Colon (tissue), 2 donors: ENCODE measurements at regions not wholly inside any gene's neighbourhood (a gene's known extent, or its start where the extent isn't known, plus 50 kb on each side); places are given as distances from the start of the nearest gene placed in this dataset.

Experiments
- FAIRE-seq: peaks from 2 replicates; lab custom pipeline; 2012; peaks lifted over from hg19 to GRCh38; lab: Jason Lieb, UNC
- donor health status: control.
- donor health status: control.

DNA sequence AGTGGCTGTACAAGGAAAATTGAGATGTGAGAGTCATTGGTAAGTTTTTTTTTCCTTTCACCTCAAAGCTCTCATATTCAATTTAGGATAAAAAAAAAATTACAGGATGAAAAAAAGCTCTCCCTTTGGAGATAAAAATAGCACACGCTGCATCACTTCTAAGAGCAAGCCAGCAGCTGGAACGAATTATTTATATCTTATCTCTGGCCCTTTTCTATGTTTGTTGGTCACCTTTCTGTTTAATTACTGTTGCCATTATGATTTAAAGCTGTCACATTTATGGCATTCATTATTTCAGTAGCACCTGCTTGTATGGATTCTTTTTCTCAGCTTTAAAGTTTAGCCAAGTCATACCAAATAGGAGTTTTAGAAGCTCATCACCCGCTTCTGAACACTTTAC lies 171.6 kb upstream of the PDZRN3 start:
- no peak for FAIRE-seq

DNA sequence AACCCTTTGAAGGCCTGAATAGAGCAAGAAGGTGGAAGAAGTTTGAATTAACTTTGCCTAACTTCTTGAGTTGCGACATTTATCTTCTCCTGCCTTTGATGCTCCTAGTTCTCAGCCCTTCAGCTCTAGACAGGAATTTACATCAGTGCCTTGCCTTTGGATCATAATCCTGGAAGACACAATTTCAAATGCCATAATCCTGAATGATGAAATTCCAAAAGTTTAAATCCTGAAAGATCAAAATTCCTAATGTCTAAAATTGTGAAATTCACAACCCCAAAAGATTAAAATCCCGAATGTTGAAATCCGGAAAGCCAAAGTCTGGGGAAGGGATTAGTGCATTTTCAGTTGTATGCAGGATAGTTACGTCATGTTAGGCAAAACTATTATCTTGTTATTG lies 166.6 kb upstream of the PDZRN3 start:
- FAIRE-seq: no peak

DNA sequence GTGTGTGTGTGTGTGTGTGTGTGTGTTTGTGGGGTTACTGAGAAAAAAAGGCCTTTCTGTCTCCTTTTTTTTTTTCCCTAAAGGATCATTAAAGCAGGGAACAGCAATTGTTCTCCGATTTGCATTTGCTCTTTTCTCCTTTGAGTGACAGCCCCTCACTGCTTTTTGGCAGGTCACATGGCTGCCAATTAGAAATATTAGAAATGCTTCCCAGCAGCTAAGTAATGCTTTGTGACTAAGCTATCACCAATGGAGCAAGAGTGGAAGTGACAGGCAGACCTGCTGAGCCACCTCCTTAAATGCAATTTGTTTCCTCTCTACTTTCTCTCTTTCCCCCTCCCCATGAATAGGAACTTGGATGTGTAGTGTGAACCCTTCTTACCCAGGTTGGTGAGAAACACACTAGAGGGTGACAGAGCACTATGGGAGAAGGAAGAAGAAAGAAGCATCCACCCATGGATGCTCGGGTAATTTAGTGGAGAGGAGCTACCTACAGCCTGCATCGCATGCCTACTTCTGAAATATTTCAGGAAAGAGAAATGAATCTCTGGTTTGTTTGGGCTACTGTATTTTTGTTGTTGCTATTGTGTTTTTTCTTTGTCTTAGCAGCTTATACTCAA lies 165.2 kb upstream of the PDZRN3 start:
- FAIRE-seq: no peak

DNA sequence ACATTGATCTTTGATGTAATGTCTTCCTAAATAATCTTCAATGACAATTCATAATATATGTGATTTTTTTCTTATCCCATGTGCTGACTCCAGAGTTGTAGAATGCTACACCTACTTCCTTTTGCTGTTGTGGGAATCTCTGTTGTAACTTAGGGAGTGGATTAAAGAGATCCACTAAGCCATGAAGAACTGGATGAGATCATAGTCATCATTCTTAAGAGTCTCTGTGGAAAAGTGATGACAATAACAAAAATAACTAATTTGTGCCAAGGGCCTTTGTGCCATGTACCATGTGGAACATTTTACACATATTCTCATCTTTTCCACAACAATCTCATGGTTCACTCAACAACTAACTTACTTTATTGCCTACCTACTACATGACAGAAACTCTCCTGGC lies 162.9 kb upstream of the PDZRN3 start:
- FAIRE-seq: no peak

DNA sequence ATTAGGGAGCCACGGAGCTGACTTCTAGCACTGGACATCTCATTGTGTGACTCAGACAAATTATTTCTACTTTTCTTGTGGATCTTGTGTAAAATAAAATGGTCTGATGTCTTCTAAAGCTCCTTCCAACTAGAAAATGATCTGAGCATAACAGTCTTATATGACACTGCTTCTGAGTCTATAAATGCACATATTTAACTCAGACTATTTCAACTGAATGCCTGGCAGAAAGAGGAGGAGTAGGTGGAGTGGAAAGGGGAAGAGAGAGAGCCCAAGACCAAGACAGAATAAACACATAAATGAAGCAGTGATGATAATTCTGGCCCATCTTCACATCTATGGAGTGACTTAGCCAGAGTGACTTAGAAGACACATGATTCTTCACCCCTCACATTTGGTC lies 162.3 kb upstream of the PDZRN3 start:
- FAIRE-seq: no peak

DNA sequence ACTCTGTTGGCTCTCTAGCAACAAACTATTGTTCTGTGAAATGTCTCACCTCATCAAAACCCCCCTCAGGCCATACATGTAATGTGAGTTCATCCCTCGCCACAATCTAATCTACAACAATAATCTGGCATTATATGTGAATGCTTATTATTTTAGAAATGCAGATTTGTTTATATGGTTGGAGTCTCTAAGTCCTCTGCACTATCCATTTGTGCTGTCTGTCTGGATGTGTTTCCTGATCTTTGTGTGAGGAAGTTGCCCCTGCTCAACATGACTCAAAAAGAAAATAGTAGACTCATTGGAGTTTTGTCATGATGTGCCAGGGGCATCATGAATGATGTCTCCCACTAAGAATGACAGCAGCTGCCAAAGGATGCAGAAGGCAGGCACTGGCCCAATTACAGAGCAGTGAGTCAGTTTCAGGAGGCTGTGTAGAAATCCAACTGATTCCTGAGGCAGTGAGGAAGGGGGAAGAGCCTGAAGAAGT lies 161.6 kb upstream of the PDZRN3 start:
- no peak for FAIRE-seq

DNA sequence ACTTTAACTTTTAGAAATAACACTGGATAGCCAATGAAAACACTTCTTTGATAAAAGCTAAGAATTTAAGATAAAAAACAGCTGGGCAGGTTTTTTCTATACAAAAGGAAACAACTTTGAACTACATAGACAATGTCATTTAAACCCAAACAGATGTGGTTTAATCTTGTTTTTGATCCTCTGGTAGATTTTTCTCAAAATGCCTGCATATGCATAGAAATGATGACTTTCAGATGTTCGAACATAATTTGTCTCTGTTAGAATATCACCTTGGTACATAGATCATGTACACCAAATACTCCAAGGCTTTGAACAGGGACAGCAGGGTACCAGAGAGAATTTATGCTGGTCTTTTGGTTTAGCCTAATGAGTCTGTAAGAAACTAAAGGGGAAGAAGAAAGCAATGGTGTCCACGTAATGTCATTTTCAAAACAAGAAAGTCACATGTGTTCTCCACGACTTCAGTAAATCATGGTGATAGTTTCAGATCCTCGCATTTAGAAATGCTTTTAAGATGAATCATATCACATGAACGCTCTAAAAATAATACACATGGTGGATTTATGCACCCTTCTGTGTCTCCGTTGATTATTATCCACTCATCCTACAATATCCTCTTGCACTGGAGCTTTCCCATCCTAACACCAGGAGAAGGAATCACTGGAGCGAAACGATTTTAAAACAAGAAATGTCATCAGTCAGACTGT lies 160.1 kb upstream of the PDZRN3 start:
- FAIRE-seq: no peak

DNA sequence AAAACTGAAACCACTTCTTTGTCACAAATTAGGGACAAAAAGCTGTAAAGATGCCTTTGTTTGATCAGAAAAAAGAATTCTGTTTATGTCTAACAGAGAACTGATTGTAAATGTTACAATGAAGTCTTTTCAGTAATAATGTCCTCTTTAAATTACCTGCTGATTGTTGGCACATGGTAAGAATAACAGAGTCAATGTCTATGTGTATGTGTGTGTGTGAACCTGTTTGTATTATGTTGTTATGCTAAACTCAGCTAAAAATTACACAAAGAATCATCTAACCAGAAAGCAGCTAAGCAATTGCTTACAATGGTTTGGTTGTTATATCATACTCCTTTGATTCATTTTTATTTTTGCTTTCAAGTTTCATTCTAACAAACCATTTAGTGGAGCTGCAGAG lies 159.1 kb upstream of the PDZRN3 start:
- FAIRE-seq: no peak

DNA sequence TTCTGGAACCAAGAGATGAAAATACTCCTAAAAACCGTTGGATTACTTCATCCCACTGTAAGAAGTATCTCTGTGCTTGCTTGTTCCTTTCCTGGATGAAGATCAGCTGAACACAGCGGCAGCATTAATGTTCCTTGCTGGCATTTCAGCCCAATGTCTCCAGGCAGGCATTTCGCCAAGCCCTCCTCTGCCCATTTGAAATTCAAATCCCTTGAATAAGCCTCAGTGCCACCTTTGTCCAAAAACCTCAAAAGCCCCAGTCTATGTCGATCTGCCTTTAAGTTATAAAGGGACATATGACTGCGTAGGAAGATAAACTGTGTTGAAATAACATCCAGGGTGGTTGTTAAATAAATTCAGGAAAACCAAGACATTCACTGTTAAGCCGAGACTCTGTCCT lies 156.8 kb upstream of the PDZRN3 start:
- FAIRE-seq: no peak

DNA sequence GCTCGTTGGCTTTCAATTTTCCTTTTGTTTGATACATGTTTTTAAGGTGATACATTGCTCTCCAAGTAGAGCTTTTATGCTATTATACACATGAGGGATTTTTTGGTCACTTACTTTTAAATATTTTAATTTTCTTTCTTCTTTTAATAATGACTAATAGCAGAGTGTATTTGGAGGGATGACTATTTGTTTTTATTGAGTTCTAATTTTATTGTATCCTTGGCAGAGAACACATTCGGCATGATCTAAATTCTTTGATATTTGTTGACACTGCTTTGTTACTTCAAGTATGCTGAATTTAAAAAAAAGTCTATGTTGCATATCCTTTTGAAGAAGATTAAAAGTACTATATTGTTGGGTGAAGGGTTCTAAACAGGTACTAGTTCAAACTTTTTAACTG lies 149.9 kb upstream of the PDZRN3 start:
- FAIRE-seq: no peak

DNA sequence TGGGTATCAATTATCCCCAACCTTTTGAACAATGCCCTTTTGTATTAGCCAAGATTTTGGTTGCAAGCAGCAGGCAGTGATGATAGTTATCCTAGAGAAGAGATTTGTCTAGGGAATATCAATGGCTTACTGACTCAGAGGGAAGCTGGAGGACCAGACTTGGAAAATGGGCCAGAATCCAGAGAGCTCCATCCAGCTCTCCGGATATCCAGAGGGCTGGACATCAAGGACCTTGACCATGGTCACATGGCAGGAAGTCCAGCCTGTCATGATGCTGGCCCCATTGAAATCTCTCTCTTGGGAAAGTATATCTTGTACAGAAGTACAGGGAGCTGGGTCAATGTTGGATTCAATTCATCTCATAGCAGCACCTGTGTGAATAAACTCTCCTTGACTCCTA lies 148.5 kb upstream of the PDZRN3 start:
- no peak for FAIRE-seq

DNA sequence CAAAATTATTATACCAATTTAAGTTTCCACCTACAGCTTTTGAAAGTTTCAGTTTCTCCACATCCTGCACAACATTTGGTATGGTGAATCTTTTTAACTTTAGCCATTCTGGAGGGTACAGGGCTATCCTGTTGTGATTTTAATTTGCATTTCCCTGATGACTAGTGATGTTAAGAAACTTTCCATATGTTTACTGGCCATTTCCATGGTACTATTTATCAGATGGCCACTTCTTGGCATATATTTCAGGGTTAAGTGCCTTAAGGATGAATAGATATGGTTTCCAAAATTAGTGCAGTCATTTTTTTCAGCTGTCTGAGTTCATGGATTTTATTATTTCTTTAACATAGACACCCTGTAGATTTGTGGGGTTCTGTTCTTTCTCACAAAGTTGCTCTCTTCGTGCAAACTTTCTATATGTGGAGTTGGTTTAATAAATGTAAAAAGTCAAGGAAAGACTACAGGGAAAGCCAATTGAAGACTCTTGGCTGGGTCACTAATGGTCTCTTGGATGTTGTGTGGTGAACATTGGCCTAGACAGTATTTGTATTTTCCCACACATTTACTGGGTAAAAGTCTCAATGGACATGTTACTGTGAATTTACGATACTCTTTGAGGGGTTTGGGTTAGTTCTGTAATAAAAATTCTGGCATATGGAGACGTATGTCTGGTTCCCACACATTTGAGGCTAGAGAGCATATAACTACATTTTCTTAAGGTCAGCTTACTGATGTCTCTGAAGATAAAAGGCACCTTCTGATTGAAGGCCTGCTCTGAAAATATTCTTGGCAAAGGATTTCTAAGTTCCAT lies 147.5 kb upstream of the PDZRN3 start:
- no peak for FAIRE-seq

DNA sequence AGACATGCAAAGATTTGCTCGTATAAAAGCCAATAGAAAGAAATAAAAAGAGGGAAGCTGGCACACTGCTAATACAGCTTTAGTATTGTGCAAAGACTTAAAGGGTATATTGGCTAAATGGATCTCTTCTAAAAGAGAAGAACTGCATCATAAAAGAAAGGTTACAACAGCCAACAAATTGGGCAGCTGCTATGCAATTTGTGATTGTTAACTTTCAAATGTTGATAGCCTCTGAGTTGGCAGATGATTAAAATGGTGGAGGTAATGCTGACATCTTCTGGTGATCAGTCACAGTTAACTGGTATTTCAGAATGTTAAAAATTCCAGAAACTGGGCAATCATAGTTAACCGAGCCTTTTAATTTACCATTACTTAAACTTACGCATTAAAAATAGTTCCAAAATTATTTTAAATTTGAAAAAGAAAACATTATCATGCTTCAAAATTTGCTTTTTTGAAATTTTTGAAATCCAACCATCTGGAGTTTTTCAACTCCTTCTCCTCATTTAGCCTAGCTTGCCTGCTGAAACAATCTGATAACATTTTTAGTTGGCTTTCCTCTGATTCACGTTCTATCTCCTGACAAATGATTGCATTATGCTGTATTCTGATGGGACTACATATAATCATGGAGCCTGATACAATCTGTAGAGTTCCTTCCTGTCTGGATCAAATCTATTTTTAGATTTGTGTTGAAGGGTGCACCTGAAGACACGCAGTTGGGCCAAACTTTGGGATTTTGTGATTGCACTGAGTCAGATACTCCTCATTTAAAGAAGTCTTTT lies 144.0 kb upstream of the PDZRN3 start:
- FAIRE-seq: no peak

DNA sequence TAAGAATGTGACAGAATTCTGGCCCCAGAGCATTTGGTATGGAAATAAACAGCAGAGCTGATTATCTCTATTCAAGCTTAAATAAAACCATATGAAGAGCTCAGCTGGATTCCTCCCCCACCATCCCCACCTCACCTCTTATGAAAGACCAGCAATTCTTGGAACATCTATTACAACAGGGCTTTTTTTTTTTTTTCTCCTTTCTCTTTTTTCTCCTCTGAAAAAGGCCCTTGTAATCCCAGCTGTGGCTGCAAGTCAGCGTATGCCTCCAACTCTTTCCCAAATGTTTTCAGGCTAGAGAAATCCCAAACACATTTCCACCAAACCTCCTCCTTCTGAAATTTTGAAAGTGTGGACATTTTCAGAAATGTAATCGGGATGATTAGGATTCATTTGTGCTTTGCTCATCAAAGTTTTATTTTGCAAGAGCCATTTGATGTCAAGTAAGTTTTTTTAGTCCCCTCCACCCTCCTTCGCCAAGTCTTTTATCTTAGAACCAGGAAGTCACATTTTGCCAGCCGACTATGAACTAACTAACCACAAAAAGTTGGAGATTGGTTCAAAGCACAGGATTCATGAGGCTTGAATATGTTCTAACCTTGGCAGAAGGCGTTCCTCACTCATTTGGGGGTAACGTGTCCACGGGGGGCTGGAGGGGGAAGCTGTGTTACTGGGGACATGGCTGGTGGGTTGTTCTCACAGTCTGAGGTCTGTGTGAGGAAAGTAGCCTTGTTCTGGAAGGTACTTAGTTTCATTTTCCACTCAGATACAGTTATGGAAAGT lies 142.0 kb upstream of the PDZRN3 start:
- no peak for FAIRE-seq

DNA sequence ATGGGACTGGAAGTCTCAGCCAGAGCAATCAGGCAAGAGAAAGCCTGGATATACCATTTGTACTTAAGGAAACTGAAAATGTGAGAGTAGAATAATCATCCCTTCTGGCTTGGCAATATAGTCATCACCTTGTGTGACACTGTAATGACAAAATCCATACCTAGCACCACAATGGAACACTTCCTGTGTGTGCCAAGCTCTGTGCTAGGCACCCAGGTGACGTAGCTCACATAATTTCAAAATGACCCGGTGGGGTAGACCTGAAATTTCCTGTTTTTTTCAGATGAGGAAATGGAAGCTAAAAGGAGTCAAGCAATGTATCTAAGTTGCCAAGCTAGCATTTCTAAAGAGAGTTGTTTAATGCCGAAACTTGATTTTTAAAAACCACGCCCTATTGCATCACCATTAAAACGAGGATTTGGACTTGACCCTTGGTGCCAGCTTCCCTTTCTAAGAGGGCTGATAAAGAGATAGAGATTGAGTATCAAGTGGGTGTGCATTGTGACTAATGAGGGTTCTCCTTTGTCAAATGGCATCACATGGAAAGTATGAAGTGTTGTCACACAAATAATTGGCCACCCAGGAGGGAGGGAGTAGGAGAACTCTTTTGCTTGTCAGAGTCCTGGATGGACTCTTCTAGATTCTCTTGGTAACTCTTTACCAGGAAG lies 141.3 kb upstream of the PDZRN3 start:
- no peak for FAIRE-seq

DNA sequence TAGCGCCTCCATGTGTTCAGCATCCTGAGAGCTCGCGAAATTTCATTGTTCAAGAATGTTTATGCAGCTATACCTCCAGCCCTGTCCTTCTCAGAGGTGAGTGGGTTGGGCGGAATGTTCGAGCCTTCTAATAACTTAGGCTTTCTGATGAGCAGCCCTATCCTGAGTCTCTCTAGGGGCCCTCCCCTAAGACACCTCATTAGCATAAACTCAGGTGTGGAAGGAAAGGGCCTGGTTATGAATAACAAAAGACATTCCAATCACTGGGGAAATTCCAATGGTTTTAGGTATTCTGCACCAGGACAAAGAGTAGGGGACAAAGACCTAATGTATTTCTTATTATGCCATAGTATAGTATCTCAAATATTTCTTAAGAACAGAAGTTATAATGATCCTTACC lies 138.1 kb upstream of the PDZRN3 start:
- FAIRE-seq: no peak

DNA sequence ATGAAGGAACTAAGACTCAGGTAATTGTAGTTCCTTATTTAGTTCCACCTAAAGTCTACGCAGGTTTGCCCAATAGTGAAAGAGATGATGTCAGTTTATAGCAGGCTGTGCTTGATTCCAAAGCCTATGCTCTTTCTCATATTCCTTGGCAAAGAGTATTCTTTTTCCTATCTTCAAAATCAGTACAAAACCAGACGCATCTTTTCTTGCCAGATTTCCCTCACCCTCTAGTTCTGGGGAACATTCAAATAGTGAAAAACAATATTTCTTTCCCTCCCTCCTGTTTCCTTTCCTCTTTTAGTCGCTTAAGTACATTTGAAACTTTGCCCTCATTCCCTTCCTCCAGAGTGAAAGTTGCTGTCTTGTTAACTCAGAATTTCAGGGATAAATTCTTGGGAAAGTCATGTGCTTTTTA lies 134.6 kb upstream of the PDZRN3 start:
- no peak for FAIRE-seq

DNA sequence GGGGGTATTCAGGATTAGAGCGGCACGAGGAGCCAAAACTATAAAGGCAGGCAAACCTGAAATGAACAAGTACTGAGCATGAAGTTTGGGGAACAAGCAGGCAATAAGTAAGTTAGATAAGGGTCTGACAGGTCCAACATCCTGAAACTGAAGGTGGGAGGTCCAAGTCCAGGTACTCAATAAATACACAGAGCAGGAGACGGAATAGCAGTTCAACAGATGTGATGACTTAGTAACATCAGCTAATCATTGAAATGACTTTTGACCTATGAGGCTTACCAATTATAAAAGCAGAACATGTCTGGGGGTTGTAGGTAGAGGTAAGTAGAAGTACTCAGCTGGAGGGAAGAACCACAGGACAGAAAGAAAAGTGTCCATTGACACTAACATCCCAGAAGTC lies 132.8 kb upstream of the PDZRN3 start:
- FAIRE-seq: no peak

DNA sequence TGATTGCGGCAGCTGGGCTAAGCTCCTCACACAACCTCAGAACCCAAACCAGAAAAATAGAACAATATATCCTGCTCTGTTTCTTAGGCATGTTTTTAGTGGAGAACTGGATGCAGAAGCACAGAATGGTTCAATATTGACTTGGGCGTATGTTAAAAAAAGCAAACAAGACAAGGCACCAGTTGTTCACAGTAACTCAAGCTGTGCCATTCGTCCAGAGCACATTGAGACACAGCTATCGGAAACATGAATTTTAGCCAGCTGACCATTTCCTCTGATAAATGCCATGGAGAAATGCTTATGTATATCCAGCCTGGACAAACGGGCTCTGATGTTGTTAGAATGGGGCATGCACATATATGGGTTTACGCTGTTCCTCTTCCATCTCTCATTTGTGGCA lies 129.2 kb upstream of the PDZRN3 start:
- no peak for FAIRE-seq

DNA sequence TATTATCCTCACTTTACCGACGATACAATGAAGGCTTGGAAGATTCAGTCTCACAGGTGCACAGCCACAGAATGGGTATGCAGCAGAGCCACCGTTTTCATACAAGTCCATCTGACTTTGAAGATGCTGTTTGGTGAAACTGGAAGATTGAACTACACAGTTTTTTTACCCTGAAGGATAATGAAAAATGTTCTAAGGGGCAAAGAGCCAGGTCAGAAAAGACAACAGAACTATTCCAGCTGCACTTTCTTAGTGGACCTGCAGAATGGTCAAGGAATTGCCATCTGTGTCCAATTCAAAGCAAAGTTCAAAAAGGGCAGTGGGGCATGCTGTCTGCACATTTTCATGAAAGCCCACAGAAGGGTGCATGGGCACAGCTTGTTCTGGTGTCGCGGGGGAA lies 127.6 kb upstream of the PDZRN3 start:
- FAIRE-seq: no peak

DNA sequence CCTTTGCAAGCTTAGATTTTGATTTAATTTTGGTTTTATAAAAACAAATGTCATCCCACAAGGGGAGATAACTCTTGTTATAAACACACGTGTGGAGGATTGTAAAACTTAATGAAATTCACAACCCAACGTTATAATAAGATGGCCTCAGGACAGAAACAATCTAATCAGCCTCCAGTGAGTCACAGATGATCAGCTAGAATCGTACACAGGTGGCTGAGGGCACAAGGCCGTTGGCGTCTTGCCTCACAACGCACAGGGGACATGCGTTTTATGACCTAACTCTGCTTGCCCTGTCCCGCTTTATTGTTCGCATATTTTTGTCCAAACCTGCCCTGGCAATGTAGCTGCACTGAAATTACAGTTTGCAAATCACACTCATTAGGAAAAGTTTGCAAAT lies 121.9 kb upstream of the PDZRN3 start:
- FAIRE-seq: no peak
